ENCODE measurements at regions not wholly inside any gene's neighbourhood (a gene's known extent, or its start where the extent isn't known, plus 50 kb on each side); places are given as distances from the start of the nearest gene placed in this dataset.

- TF ChIP-seq ZNF720 (CRISPR knock-in tag; IDR thresholded peaks at IDR 0.05) (no peak), ZNF143 (CRISPR knock-in tag; IDR thresholded peaks at IDR 0.05) (no peak), TBP (CRISPR knock-in tag; IDR thresholded peaks at IDR 0.05) (no peak), DRAP1 (CRISPR knock-in tag; IDR thresholded peaks at IDR 0.05) (no peak), ADNP (CRISPR knock-in tag; IDR thresholded peaks at IDR 0.05) (no peak), FOXJ3 (CRISPR knock-in tag; IDR thresholded peaks at IDR 0.05; ENCODE audit: borderline replicate concordance) (no peak), ZNF24 (IDR thresholded peaks at IDR 0.05) (no peak), HMG20A (CRISPR knock-in tag; IDR thresholded peaks at IDR 0.05; ENCODE audit: borderline replicate concordance) (no peak), SP1 (IDR thresholded peaks at IDR 0.05) (no peak), SP1 (CRISPR knock-in tag; IDR thresholded peaks at IDR 0.05) (no peak), FUBP1 (CRISPR knock-in tag; IDR thresholded peaks at IDR 0.05; ENCODE audit: borderline replicate concordance) (no peak), DNMT3B (CRISPR knock-in tag; conservative IDR thresholded peaks at IDR 0.05) (no peak), CENPX (CRISPR knock-in tag; IDR thresholded peaks at IDR 0.05) (no peak), REST (IDR thresholded peaks at IDR 0.05; ENCODE audit: borderline replicate concordance in 1 of 2, low read depth in 1 of 2, low read length in 2 of 2) (no peak), CTCF (CRISPR knock-in tag; IDR thresholded peaks at IDR 0.05) (no peak)
Measured at GRCh38 chr2:220821683-220822082, 750.4 kb downstream of the EPHA4 start.
